H9 (cell line): ENCODE measurements at regions not wholly inside any gene's neighbourhood (a gene's known extent, or its start where the extent isn't known, plus 50 kb on each side); places are given as distances from the start of the nearest gene placed in this dataset.

Experiments
- DNase-seq: peaks from one replicate; pipeline ENCODE4 v3.0.0-alpha.2; 2017
- H2AFZ ChIP-seq: one replicate; pipeline ENCODE4 v1.6.1; 2013; ENCODE audit warnings: mild to moderate bottlenecking, low read length, control low read depth, moderate library complexity
- H2AK5ac ChIP-seq: 2 replicates; pipeline ENCODE4 v1.6.1; 2013; ENCODE audit warnings: low read length, control low read depth, mixed read lengths; ENCODE audit not compliant: insufficient read length
- H2BK120ac ChIP-seq: one replicate; pipeline ENCODE4 v1.6.1; 2013; ENCODE audit warnings: low read depth, mild to moderate bottlenecking, low read length, control low read depth, inconsistent platforms; ENCODE audit not compliant: poor library complexity, severe bottlenecking
- H2BK12ac ChIP-seq: 2 replicates; pipeline ENCODE4 v1.6.1; 2013; ENCODE audit warnings: low read length, control low read depth, mixed read lengths, low read depth; ENCODE audit not compliant: insufficient read length
- H2BK15ac ChIP-seq: 2 replicates; pipeline ENCODE4 v1.6.1; 2013; ENCODE audit warnings: low read depth, low read length, control low read depth
- H2BK20ac ChIP-seq: one replicate; pipeline ENCODE4 v1.6.1; 2013; ENCODE audit warnings: low read depth, mild to moderate bottlenecking, low read length, control low read depth, inconsistent platforms; ENCODE audit not compliant: poor library complexity, severe bottlenecking
- H2BK5ac ChIP-seq: 2 replicates; pipeline ENCODE4 v1.6.1; 2013; ENCODE audit warnings: low read length, control low read depth, mixed read lengths; ENCODE audit not compliant: insufficient read length
- H3K14ac ChIP-seq: 2 replicates; pipeline ENCODE4 v1.6.1; 2013; ENCODE audit warnings: low read length, control low read depth; ENCODE audit not compliant: insufficient read depth
- H3K18ac ChIP-seq: 2 replicates; pipeline ENCODE4 v1.6.1; 2013; ENCODE audit warnings: low read depth, mild to moderate bottlenecking, mixed read lengths, low read length, control low read depth; ENCODE audit not compliant: insufficient read length
- H3K23ac ChIP-seq: 2 replicates; pipeline ENCODE4 v1.6.1; 2013; ENCODE audit warnings: low read length, control low read depth, mixed read lengths, low read depth; ENCODE audit not compliant: insufficient read length
- H3K23me2 ChIP-seq: 2 replicates; pipeline ENCODE4 v1.6.1; 2013; ENCODE audit warnings: low read depth, mild to moderate bottlenecking, mixed read lengths, low read length, control low read depth; ENCODE audit not compliant: insufficient read length, poor library complexity, severe bottlenecking
- H3K27ac ChIP-seq: 2 replicates; pipeline ENCODE4 v1.5.1; 2013; ENCODE audit warnings: low read length, control low read depth, mixed read lengths, low read depth; ENCODE audit not compliant: insufficient read length
- H3K27me3 ChIP-seq: 2 replicates; pipeline ENCODE4 v1.6.1; 2013; ENCODE audit warnings: low read length, control low read depth, inconsistent platforms; ENCODE audit not compliant: insufficient read depth
- H3K4ac ChIP-seq: 2 replicates; pipeline ENCODE4 v1.6.1; 2013; ENCODE audit warnings: low read depth, mild to moderate bottlenecking, control low read depth, inconsistent platforms, low read length, moderate library complexity
- H3K4me1 ChIP-seq: 2 replicates; pipeline ENCODE4 v1.6.1; 2013; ENCODE audit warnings: low read length, control low read depth, inconsistent platforms; ENCODE audit not compliant: insufficient read depth
- H3K4me2 ChIP-seq: 2 replicates; pipeline ENCODE4 v1.6.1; 2013; ENCODE audit warnings: low read length, control low read depth, mixed read lengths; ENCODE audit not compliant: insufficient read length, insufficient read depth
- H3K56ac ChIP-seq: 2 replicates; pipeline ENCODE4 v1.6.1; 2013; ENCODE audit warnings: low read depth, mild to moderate bottlenecking, mixed read lengths, low read length, control low read depth; ENCODE audit not compliant: insufficient read length
- H3K79me1 ChIP-seq: 2 replicates; pipeline ENCODE4 v1.6.1; 2013; ENCODE audit warnings: low read depth, mild to moderate bottlenecking, moderate library complexity, low read length, control low read depth, inconsistent platforms; ENCODE audit not compliant: insufficient read depth, poor library complexity, severe bottlenecking
- H3K79me2 ChIP-seq: 2 replicates; pipeline ENCODE4 v1.6.1; 2013; ENCODE audit warnings: low read length, control low read depth, inconsistent platforms; ENCODE audit not compliant: insufficient read depth
- H3K9ac ChIP-seq: 2 replicates; pipeline ENCODE4 v1.6.1; 2013; ENCODE audit warnings: low read length, control low read depth, mixed read lengths; ENCODE audit not compliant: insufficient read length; ENCODE audit errors: extremely low read depth
- H3K9me3 ChIP-seq: one replicate; pipeline ENCODE4 v1.6.1; 2013; ENCODE audit warnings: low read depth, low read length, inconsistent platforms; ENCODE audit not compliant: control insufficient read depth
- H3T11ph ChIP-seq: one replicate; pipeline ENCODE4 v1.6.1; 2013; ENCODE audit warnings: mild to moderate bottlenecking, low read length, control low read depth, inconsistent platforms
- H4K20me1 ChIP-seq: one replicate; pipeline ENCODE4 v1.6.1; 2013; ENCODE audit not compliant: control insufficient read depth, insufficient read length, insufficient read depth
- H4K5ac ChIP-seq: 2 replicates; pipeline ENCODE4 v1.6.1; 2013; ENCODE audit warnings: low read depth, mild to moderate bottlenecking, mixed read lengths, low read length, control low read depth; ENCODE audit not compliant: insufficient read length
- H4K8ac ChIP-seq: replicated peaks from 2 replicates; pipeline ENCODE4 v1.6.1; 2013; ENCODE audit warnings: low read length, control low read depth, mixed read lengths, low read depth; ENCODE audit not compliant: insufficient read length
- H4K91ac ChIP-seq: 2 replicates; pipeline ENCODE4 v1.6.1; 2013; ENCODE audit warnings: low read depth, mild to moderate bottlenecking, moderate library complexity, mixed read lengths, low read length, control low read depth; ENCODE audit not compliant: insufficient read length
- H3K27ac Mint-ChIP-seq, 3 experiments: 2 replicates in 2 of 3; 3 replicates in 1 of 3; pipeline ENCODE4 v1.8.0; 2020 to 2021; ENCODE audit warnings: mixed read lengths in 3 of 3, mild to moderate bottlenecking in 1 of 3, moderate library complexity in 1 of 3
- H3K27me3 Mint-ChIP-seq: 2 replicates; pipeline ENCODE4 v1.8.0; 2021; ENCODE audit warnings: low read depth, mild to moderate bottlenecking, moderate library complexity, mixed read lengths
- H3K36me3 Mint-ChIP-seq, 3 experiments: 2 replicates in 2 of 3; 3 replicates in 1 of 3; pipeline ENCODE4 v1.8.0; 2020 to 2021; ENCODE audit warnings: low read depth in 3 of 3, mixed read lengths in 3 of 3; ENCODE audit not compliant: insufficient read depth in 1 of 3
- H3K4me1 Mint-ChIP-seq, 2 experiments: 2 replicates each; pipeline ENCODE4 v1.8.0; 2020; ENCODE audit warnings: mixed read lengths in 2 of 2
- H3K4me3 Mint-ChIP-seq, 2 experiments: 2 replicates in 1 of 2; 3 replicates in 1 of 2; pipeline ENCODE4 v1.8.0; 2020 to 2021; ENCODE audit warnings: mild to moderate bottlenecking in 2 of 2, mixed read lengths in 2 of 2, moderate library complexity in 1 of 2
- H3K9me3 Mint-ChIP-seq, 2 experiments: 2 replicates in 1 of 2; 3 replicates in 1 of 2; pipeline ENCODE4 v1.8.0; 2020; ENCODE audit warnings: mild to moderate bottlenecking in 2 of 2, mixed read lengths in 2 of 2, moderate library complexity in 1 of 2
- WGBS: extraction: QIAGEN DNeasy Blood & Tissue Kit; methylation state at CpG from one replicate; pipeline ENCODE4 v1.1.7; 2013; ENCODE audit warnings: missing lambda C conversion rate, low lambda C conversion rate, mixed read lengths; ENCODE audit not compliant: insufficient read length; ENCODE audit errors: extremely low coverage; 5-methylcytosine and 5-hydroxymethylcytosine counted together
- TF ChIP-seq, protein P1 (sequence below): fragments of 200-600 bp; sonication (generic); conservative IDR thresholded peaks from 3 replicates; pipeline ENCODE4 v1.8.0; 2021; ENCODE audit warnings: antibody characterized with exemption, mild to moderate bottlenecking

DNA sequence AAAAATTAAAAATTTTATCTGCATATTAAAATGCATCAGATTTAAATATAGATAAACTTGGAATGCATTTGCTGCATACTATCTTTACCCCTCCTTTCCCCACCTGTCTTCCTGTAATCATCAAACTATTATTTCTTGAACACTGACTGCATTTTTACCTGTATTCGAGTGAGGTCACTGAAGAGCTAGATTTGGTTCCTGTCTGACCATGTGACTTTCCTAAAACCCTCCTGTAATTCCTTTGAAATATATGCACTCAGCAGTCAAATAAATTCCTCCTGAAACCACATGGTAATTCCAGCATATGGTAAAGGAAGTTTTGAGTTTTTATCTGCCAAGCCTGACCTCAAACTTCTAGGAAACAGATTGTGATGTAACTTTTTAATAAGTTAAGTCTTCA is 445.6 kb upstream of the FRG2C start:
- Histone ChIP-seq H3K4ac (no peak overlapping the region), H4K91ac (no peak overlapping the region), H4K5ac (no peak overlapping the region), H3K14ac (no peak overlapping the region), H3K4me1 (no peaks in the 10 kb centered on the region), H3K4me2 (no peak overlapping the region), H3K9me3 (no peaks in the 10 kb centered on the region), H2BK20ac (no peak overlapping the region), H2BK120ac (no peak overlapping the region), H3K9ac (no peak overlapping the region), H2BK12ac (no peak overlapping the region), H3K18ac (no peak overlapping the region), H3K27ac (no peak overlapping the region), H3K23ac (no peak overlapping the region), H2BK15ac (no peak overlapping the region), H3T11ph (no peak overlapping the region), H3K23me2 (no peaks in the 10 kb centered on the region), H3K56ac (no peak overlapping the region), H2AFZ (no peak overlapping the region), H3K79me1 (no peaks in the 10 kb centered on the region), H4K20me1 (no peaks in the 10 kb centered on the region), H2AK5ac (no peak overlapping the region), H2BK5ac (no peak overlapping the region), H3K27me3 (no peaks in the 10 kb centered on the region), H4K8ac (no peak overlapping the region), H3K79me2 (no peaks in the 10 kb centered on the region)
- peaks cover 0 to 7% (median 4%) of the 10 kb centered on the region in 3 experiments; a peak in 3 of 7 replicates for H3K36me3 Mint-ChIP-seq
- H3K27ac Mint-ChIP-seq: no peak overlapping the region
- WGBS: no CpG with 5 or more reads among the region's 1 CpG
- no peak overlapping the region for H3K4me3 Mint-ChIP-seq
- H3K9me3 Mint-ChIP-seq: peaks cover 4 to 6% of the 10 kb centered on the region in 2 experiments; a peak in 4 of 5 replicates
- no peak for DNase-seq
- TF ChIP-seq, protein P1, sequence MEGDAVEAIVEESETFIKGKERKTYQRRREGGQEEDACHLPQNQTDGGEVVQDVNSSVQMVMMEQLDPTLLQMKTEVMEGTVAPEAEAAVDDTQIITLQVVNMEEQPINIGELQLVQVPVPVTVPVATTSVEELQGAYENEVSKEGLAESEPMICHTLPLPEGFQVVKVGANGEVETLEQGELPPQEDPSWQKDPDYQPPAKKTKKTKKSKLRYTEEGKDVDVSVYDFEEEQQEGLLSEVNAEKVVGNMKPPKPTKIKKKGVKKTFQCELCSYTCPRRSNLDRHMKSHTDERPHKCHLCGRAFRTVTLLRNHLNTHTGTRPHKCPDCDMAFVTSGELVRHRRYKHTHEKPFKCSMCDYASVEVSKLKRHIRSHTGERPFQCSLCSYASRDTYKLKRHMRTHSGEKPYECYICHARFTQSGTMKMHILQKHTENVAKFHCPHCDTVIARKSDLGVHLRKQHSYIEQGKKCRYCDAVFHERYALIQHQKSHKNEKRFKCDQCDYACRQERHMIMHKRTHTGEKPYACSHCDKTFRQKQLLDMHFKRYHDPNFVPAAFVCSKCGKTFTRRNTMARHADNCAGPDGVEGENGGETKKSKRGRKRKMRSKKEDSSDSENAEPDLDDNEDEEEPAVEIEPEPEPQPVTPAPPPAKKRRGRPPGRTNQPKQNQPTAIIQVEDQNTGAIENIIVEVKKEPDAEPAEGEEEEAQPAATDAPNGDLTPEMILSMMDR: no peak
- peaks cover 4% of the 10 kb centered on the region; the same call in 1 of the 2 replicates for H3K27me3 Mint-ChIP-seq
- 0 out of 4 replicates have a peak, but pooled peaks cover 0 to 8% of the 10 kb centered on the region in 2 experiments for H3K4me1 Mint-ChIP-seq
